ENCODE measurements at regions not wholly inside any gene's neighbourhood (a gene's known extent, or its start where the extent isn't known, plus 50 kb on each side); places are given as distances from the start of the nearest gene placed in this dataset.

- WGBS, 2 donors = 67 to 81% methylated on average over 1 to 3 of the region's 3 CpGs
- no peaks in the 10 kb centered on the region for H3K27me3 ChIP-seq
- DNase-seq (no peak), ATAC-seq (ENCODE audit: low FRiP score in 2 of 2) (no peak)
- H3K4me3 ChIP-seq = no peak overlapping the region
- no peaks in the 10 kb centered on the region for H3K9me3 ChIP-seq
- H3K4me1 ChIP-seq = no peaks in the 10 kb centered on the region
- TF ChIP-seq POLR2A (IDR thresholded peaks at IDR 0.05) = no peak
- TF ChIP-seq POLR2AphosphoS5 (IDR thresholded peaks at IDR 0.05) = no peak
- TF ChIP-seq EP300 (IDR thresholded peaks at IDR 0.05) = no peak
- no peak for TF ChIP-seq CTCF (IDR thresholded peaks at IDR 0.05)
- H3K36me3 ChIP-seq = no peaks in the 10 kb centered on the region
- H3K27ac ChIP-seq = no peak overlapping the region
Observed at GRCh38 chr1:30305519-30305918, 417.9 kb downstream of the MATN1 start.

GRCh38 chr1:30305061-30305460, 418.3 kb downstream of the MATN1 start:
- H3K27me3 ChIP-seq = no peaks in the 10 kb centered on the region
- 51 to 55% methylated on average over 4 of the region's 4 CpGs for WGBS, 2 donors
- H3K4me1 ChIP-seq = no peaks in the 10 kb centered on the region
- TF ChIP-seq POLR2AphosphoS5 (IDR thresholded peaks at IDR 0.05) = no peak
- TF ChIP-seq EP300 (IDR thresholded peaks at IDR 0.05) = no peak
- no peak for TF ChIP-seq POLR2A (IDR thresholded peaks at IDR 0.05)
- TF ChIP-seq CTCF (IDR thresholded peaks at IDR 0.05) = no peak
- H3K9me3 ChIP-seq = no peaks in the 10 kb centered on the region
- no peaks in the 10 kb centered on the region for H3K36me3 ChIP-seq
- H3K27ac ChIP-seq = no peak overlapping the region
- no peak overlapping the region for H3K4me3 ChIP-seq
- no peak for ATAC-seq (ENCODE audit: low FRiP score in 2 of 2)
- DNase-seq = no peak

- DNase-seq (no peak), ATAC-seq (ENCODE audit: low FRiP score in 2 of 2) (peak in 1 of 2 donors; percentile 56)
- Histone ChIP-seq H3K4me3 (no peak overlapping the region), H3K9me3 (no peaks in the 10 kb centered on the region), H3K27ac (no peak overlapping the region), H3K36me3 (no peaks in the 10 kb centered on the region), H3K4me1 (no peaks in the 10 kb centered on the region), H3K27me3 (no peaks in the 10 kb centered on the region)
- no peak for TF ChIP-seq POLR2AphosphoS5 (IDR thresholded peaks at IDR 0.05)
- no peak for TF ChIP-seq POLR2A (IDR thresholded peaks at IDR 0.05)
- no peak for TF ChIP-seq CTCF (IDR thresholded peaks at IDR 0.05)
- TF ChIP-seq EP300 (IDR thresholded peaks at IDR 0.05) = no peak
Observed at GRCh38 chr1:30304080-30304479, 419.3 kb downstream of the MATN1 start.

GRCh38 chr1:30303387-30303786, 420.0 kb downstream of the MATN1 start:
- Histone ChIP-seq H3K4me1 (no peaks in the 10 kb centered on the region), H3K36me3 (no peaks in the 10 kb centered on the region), H3K4me3 (no peak overlapping the region), H3K9me3 (no peaks in the 10 kb centered on the region), H3K27me3 (no peaks in the 10 kb centered on the region), H3K27ac (no peak overlapping the region)
- no peak for TF ChIP-seq EP300 (IDR thresholded peaks at IDR 0.05)
- DNase-seq = no peak
- WGBS, 2 donors = 86 to 92% methylated on average over 2 of the region's 2 CpGs
- no peak for ATAC-seq (ENCODE audit: low FRiP score in 2 of 2)

GRCh38 chr1:30302858-30303257, 420.5 kb downstream of the MATN1 start:
- no peaks in the 10 kb centered on the region for H3K4me1 ChIP-seq
- H3K4me3 ChIP-seq = no peak overlapping the region
- ATAC-seq (ENCODE audit: low FRiP score in 2 of 2) = no peak
- no peak for DNase-seq
- 72% methylated on average over 4 to 5 of the region's 5 CpGs for WGBS, 2 donors
- no peaks in the 10 kb centered on the region for H3K9me3 ChIP-seq
- H3K36me3 ChIP-seq = no peaks in the 10 kb centered on the region
- no peak for TF ChIP-seq POLR2AphosphoS5 (IDR thresholded peaks at IDR 0.05)
- TF ChIP-seq CTCF (IDR thresholded peaks at IDR 0.05) = no peak
- no peak for TF ChIP-seq POLR2A (IDR thresholded peaks at IDR 0.05)
- no peak for TF ChIP-seq EP300 (IDR thresholded peaks at IDR 0.05)
- H3K27me3 ChIP-seq = no peaks in the 10 kb centered on the region
- no peak overlapping the region for H3K27ac ChIP-seq

Measured in upper lobe of left lung (tissue), 6 donors.